ENCODE measurements at regions not wholly inside any gene's neighbourhood (a gene's known extent, or its start where the extent isn't known, plus 50 kb on each side); places are given as distances from the start of the nearest gene placed in this dataset.
"Not testable (repeated sequence)": the region's sequence is repeated elsewhere in the genome, so short reads cannot be mapped to it uniquely, and the experiment has no call there.

DNA sequence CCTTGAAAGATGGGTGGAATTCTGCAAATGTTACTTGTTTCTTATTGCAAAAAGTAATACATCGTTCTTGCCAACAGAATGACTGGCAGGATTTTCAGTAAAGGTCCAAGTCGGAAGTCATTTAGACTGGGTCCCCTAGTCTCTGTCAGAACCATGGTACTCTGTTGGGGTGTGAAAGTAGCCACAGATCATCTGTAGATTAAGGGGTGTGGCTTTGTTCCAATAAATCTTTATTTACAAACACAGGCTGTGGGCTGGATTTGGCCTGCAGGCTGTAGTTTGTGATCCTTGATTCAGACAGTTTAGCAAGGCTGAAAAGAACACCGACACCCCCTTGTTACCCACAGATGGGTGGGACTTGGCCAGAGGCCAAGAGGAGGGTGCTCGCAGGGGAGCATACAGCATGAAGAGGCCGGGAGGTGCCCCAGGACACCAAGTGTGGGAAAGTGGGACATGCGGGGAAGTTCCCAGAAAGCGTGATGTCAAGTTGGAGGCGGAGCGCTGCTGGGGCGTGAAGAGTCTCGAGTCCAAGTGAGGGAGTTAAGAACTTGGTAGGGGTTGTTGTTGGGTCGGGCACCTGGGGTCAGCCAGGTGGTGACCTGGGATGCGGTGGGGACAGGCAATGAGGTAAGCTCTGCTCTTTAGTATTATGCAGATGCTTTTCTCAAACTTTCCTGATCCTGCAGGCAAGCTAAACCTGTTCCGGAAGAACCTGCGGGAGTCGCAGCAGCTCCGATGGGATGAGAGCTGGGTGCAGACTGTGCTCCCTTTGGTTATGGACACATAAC lies 175.7 kb downstream of the ADRA2C start:
- TF ChIP-seq, protein P1, sequence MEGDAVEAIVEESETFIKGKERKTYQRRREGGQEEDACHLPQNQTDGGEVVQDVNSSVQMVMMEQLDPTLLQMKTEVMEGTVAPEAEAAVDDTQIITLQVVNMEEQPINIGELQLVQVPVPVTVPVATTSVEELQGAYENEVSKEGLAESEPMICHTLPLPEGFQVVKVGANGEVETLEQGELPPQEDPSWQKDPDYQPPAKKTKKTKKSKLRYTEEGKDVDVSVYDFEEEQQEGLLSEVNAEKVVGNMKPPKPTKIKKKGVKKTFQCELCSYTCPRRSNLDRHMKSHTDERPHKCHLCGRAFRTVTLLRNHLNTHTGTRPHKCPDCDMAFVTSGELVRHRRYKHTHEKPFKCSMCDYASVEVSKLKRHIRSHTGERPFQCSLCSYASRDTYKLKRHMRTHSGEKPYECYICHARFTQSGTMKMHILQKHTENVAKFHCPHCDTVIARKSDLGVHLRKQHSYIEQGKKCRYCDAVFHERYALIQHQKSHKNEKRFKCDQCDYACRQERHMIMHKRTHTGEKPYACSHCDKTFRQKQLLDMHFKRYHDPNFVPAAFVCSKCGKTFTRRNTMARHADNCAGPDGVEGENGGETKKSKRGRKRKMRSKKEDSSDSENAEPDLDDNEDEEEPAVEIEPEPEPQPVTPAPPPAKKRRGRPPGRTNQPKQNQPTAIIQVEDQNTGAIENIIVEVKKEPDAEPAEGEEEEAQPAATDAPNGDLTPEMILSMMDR (conservative IDR thresholded peaks at IDR 0.05; ENCODE audit: low read depth, low read length) = not testable (repeated sequence)
- not testable (repeated sequence) for TF ChIP-seq EZH2 (IDR thresholded peaks at IDR 0.05; ENCODE audit: borderline replicate concordance, low read depth, low read length, poor library complexity, severe bottlenecking)

Measured in A673 (cell line).